GM23248 (cell line): ENCODE measurements at regions not wholly inside any gene's neighbourhood (a gene's known extent, or its start where the extent isn't known, plus 50 kb on each side); places are given as distances from the start of the nearest gene placed in this dataset.

Source experiments
- EZH2 ChIP-seq: fragments of 200-600 bp; sonication (generic); IDR thresholded peaks from 2 replicates; pipeline ENCODE4 v1.6.1; 2018; ENCODE audit warnings: antibody characterized with exemption, mild to moderate bottlenecking; ENCODE audit not compliant: insufficient read depth, poor library complexity, severe bottlenecking
- EZH2phosphoT487 ChIP-seq: fragments of 200-600 bp; sonication (generic); IDR thresholded peaks from 2 replicates; pipeline ENCODE4 v1.6.1; 2018; ENCODE audit warnings: antibody characterized with exemption, moderate library complexity, mild to moderate bottlenecking, low read depth; ENCODE audit not compliant: insufficient read depth

- TF ChIP-seq EZH2phosphoT487 = no peak
- no peak for TF ChIP-seq EZH2
Measured at GRCh38 chr13:70541451-70541850, 433.2 kb upstream of the KLHL1 start.
